ENCODE measurements at regions not wholly inside any gene's neighbourhood (a gene's known extent, or its start where the extent isn't known, plus 50 kb on each side); places are given as distances from the start of the nearest gene placed in this dataset.

- TF ChIP-seq, protein P1, sequence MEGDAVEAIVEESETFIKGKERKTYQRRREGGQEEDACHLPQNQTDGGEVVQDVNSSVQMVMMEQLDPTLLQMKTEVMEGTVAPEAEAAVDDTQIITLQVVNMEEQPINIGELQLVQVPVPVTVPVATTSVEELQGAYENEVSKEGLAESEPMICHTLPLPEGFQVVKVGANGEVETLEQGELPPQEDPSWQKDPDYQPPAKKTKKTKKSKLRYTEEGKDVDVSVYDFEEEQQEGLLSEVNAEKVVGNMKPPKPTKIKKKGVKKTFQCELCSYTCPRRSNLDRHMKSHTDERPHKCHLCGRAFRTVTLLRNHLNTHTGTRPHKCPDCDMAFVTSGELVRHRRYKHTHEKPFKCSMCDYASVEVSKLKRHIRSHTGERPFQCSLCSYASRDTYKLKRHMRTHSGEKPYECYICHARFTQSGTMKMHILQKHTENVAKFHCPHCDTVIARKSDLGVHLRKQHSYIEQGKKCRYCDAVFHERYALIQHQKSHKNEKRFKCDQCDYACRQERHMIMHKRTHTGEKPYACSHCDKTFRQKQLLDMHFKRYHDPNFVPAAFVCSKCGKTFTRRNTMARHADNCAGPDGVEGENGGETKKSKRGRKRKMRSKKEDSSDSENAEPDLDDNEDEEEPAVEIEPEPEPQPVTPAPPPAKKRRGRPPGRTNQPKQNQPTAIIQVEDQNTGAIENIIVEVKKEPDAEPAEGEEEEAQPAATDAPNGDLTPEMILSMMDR (IDR thresholded peaks at IDR 0.05) = no peak
- no peak for TF ChIP-seq POLR2A (IDR thresholded peaks at IDR 0.05)
Observed at GRCh38 chr3:70582803-70583202, 270.4 kb upstream of the MDFIC2 start.

Data from Peyer's patch (tissue), 4 donors.